SK-N-SH treated with all-trans-retinoic acid at 6 μM for 48 hours (cell line): ENCODE measurements at regions not wholly inside any gene's neighbourhood (a gene's known extent, or its start where the extent isn't known, plus 50 kb on each side); places are given as distances from the start of the nearest gene placed in this dataset.
"Not testable (repeated sequence)": the region's sequence is repeated elsewhere in the genome, so short reads cannot be mapped to it uniquely, and the experiment has no call there.

Source experiments
- ARNTL ChIP-seq: fragments of 450-650 bp; formaldehyde crosslinking; IDR thresholded peaks from 2 replicates; pipeline ENCODE4 v1.5.0; 2020; ENCODE audit warnings: low read depth, mild to moderate bottlenecking, moderate library complexity, borderline replicate concordance
- BACH2 ChIP-seq: fragments of 250-450 bp; sonication (Bioruptor Pico); IDR thresholded peaks from 2 replicates; pipeline ENCODE4 v1.9.0; 2021; ENCODE audit warnings: mild to moderate bottlenecking, borderline replicate concordance
- CREB5 ChIP-seq: fragments of 250-450 bp; sonication (Bioruptor Pico); IDR thresholded peaks from 2 replicates; pipeline ENCODE4 v1.5.1; 2020; ENCODE audit warnings: low read depth, mild to moderate bottlenecking, moderate library complexity
- CSDC2 ChIP-seq: fragments of 250-450 bp; sonication (Bioruptor Pico); IDR thresholded peaks from 2 replicates; pipeline ENCODE4 v1.5.0; 2020; ENCODE audit warnings: mild to moderate bottlenecking, moderate library complexity
- GLIS3 ChIP-seq: fragments of 250-450 bp; sonication (Bioruptor Pico); IDR thresholded peaks from 2 replicates; pipeline ENCODE4 v1.5.0; 2020; ENCODE audit warnings: mild to moderate bottlenecking, moderate library complexity
- ISL1 ChIP-seq: fragments of 250-450 bp; sonication (Bioruptor Pico); IDR thresholded peaks from 2 replicates; pipeline ENCODE4 v2.1.2; 2022; ENCODE audit warnings: mild to moderate bottlenecking, moderate library complexity
- PATZ1 ChIP-seq: fragments of 250-450 bp; sonication (Bioruptor Pico); IDR thresholded peaks from 2 replicates; pipeline ENCODE4 v1.8.0; 2020; ENCODE audit warnings: mild to moderate bottlenecking, moderate library complexity, borderline replicate concordance
- POU6F1 ChIP-seq: fragments of 250-450 bp; sonication (Bioruptor Pico); IDR thresholded peaks from 2 replicates; pipeline ENCODE4 v1.8.0; 2021; ENCODE audit warnings: low read depth, mild to moderate bottlenecking, moderate library complexity, borderline replicate concordance
- RARB ChIP-seq: fragments of 250-450 bp; sonication (Bioruptor Pico); IDR thresholded peaks from 2 replicates; pipeline ENCODE4 v1.8.0; 2021; ENCODE audit warnings: mild to moderate bottlenecking, moderate library complexity
- SNAI2 ChIP-seq: fragments of 250-450 bp; sonication (Bioruptor Pico); IDR thresholded peaks from 2 replicates; pipeline ENCODE4 v1.5.0; 2020; ENCODE audit warnings: mild to moderate bottlenecking, moderate library complexity
- ZFP3 ChIP-seq: fragments of 250-450 bp; sonication (Bioruptor Pico); IDR thresholded peaks from 2 replicates; pipeline ENCODE4 v1.5.0; 2020; ENCODE audit warnings: mild to moderate bottlenecking, moderate library complexity

GRCh38 chr16:29602683-29603088 is 60.4 kb upstream of the SPN start:
- not testable (repeated sequence) for TF ChIP-seq GLIS3 (CRISPR knock-in tag); CSDC2; ARNTL; PATZ1 (CRISPR knock-in tag); ISL1 (CRISPR knock-in tag); POU6F1 (CRISPR knock-in tag); BACH2 (CRISPR knock-in tag); RARB (CRISPR knock-in tag); ZFP3 (CRISPR knock-in tag); CREB5; SNAI2 (CRISPR knock-in tag)
